ENCODE measurements at regions not wholly inside any gene's neighbourhood (a gene's known extent, or its start where the extent isn't known, plus 50 kb on each side); places are given as distances from the start of the nearest gene placed in this dataset.

- Histone ChIP-seq H3K27me3 (ENCODE audit: insufficient read depth, low read length) (no peaks in the 10 kb centered on the region), H3K36me3 (ENCODE audit: insufficient read depth, low read length) (no peaks in the 10 kb centered on the region), H3K4me1 (ENCODE audit: insufficient read depth, low read length) (peaks cover 8% of the 10 kb centered on the region), H3K4me3 (ENCODE audit: low read length) (no peak overlapping the region), H3K9me3 (ENCODE audit: low read length) (no peaks in the 10 kb centered on the region), H2AFZ (ENCODE audit: low read depth, low read length) (no peak overlapping the region)
These were observed 1424.5 kb upstream of the NUDT12 start for GRCh38 chr5:104987074-104987473.

- Histone ChIP-seq H3K36me3 (ENCODE audit: insufficient read depth, low read length) (no peaks in the 10 kb centered on the region), H3K4me3 (ENCODE audit: low read length) (no peak overlapping the region), H3K27me3 (ENCODE audit: insufficient read depth, low read length) (no peaks in the 10 kb centered on the region), H2AFZ (ENCODE audit: low read depth, low read length) (no peak overlapping the region), H3K4me1 (ENCODE audit: insufficient read depth, low read length) (peaks cover 7% of the 10 kb centered on the region), H3K9me3 (ENCODE audit: low read length) (no peaks in the 10 kb centered on the region)
These were observed 1414.9 kb upstream of the NUDT12 start for GRCh38 chr5:104977529-104977928.

- Histone ChIP-seq H3K4me3 (ENCODE audit: low read length) (no peak overlapping the region), H2AFZ (ENCODE audit: low read depth, low read length) (no peak overlapping the region), H3K4me1 (ENCODE audit: insufficient read depth, low read length) (no peaks in the 10 kb centered on the region), H3K36me3 (ENCODE audit: insufficient read depth, low read length) (no peaks in the 10 kb centered on the region), H3K27me3 (ENCODE audit: insufficient read depth, low read length) (no peaks in the 10 kb centered on the region), H3K9me3 (ENCODE audit: low read length) (no peaks in the 10 kb centered on the region)
These were observed 1405.3 kb upstream of the NUDT12 start for GRCh38 chr5:104967806-104968410.

GRCh38 chr5:104965006-104965405, 1402.4 kb upstream of the NUDT12 start:
- Histone ChIP-seq H3K36me3 (ENCODE audit: insufficient read depth, low read length) (no peaks in the 10 kb centered on the region), H3K27me3 (ENCODE audit: insufficient read depth, low read length) (no peaks in the 10 kb centered on the region), H3K4me3 (ENCODE audit: low read length) (no peak overlapping the region), H2AFZ (ENCODE audit: low read depth, low read length) (no peak overlapping the region), H3K9me3 (ENCODE audit: low read length) (no peaks in the 10 kb centered on the region), H3K4me1 (ENCODE audit: insufficient read depth, low read length) (no peaks in the 10 kb centered on the region)

GRCh38 chr5:104955479-104955878, 1392.9 kb upstream of the NUDT12 start:
- no peaks in the 10 kb centered on the region for H3K9me3 ChIP-seq (ENCODE audit: low read length)
- H3K4me3 ChIP-seq (ENCODE audit: low read length): no peak overlapping the region
- no peak overlapping the region for H2AFZ ChIP-seq (ENCODE audit: low read depth, low read length)
- no peaks in the 10 kb centered on the region for H3K4me1 ChIP-seq (ENCODE audit: insufficient read depth, low read length)
- H3K36me3 ChIP-seq (ENCODE audit: insufficient read depth, low read length): no peaks in the 10 kb centered on the region
- H3K27me3 ChIP-seq (ENCODE audit: insufficient read depth, low read length): no peaks in the 10 kb centered on the region

GRCh38 chr5:104952876-104953275, 1390.3 kb upstream of the NUDT12 start:
- H2AFZ ChIP-seq (ENCODE audit: low read depth, low read length): no peak overlapping the region

GRCh38 chr5:104951829-104952228, 1389.2 kb upstream of the NUDT12 start:
- no peaks in the 10 kb centered on the region for H3K36me3 ChIP-seq (ENCODE audit: insufficient read depth, low read length)
- H3K27me3 ChIP-seq (ENCODE audit: insufficient read depth, low read length): no peaks in the 10 kb centered on the region

More at GRCh38 chr5:104952876-104953275, 1390.3 kb upstream of the NUDT12 start:
- no peaks in the 10 kb centered on the region for H3K36me3 ChIP-seq (ENCODE audit: insufficient read depth, low read length)
- no peaks in the 10 kb centered on the region for H3K27me3 ChIP-seq (ENCODE audit: insufficient read depth, low read length)
- H3K4me3 ChIP-seq (ENCODE audit: low read length): no peak overlapping the region
- H3K9me3 ChIP-seq (ENCODE audit: low read length): no peaks in the 10 kb centered on the region
- no peaks in the 10 kb centered on the region for H3K4me1 ChIP-seq (ENCODE audit: insufficient read depth, low read length)

GRCh38 chr5:104947076-104947475, 1384.5 kb upstream of the NUDT12 start:
- Histone ChIP-seq H3K36me3 (ENCODE audit: insufficient read depth, low read length) (no peaks in the 10 kb centered on the region), H2AFZ (ENCODE audit: low read depth, low read length) (no peak overlapping the region), H3K4me3 (ENCODE audit: low read length) (no peak overlapping the region), H3K4me1 (ENCODE audit: insufficient read depth, low read length) (no peaks in the 10 kb centered on the region), H3K9me3 (ENCODE audit: low read length) (no peaks in the 10 kb centered on the region), H3K27me3 (ENCODE audit: insufficient read depth, low read length) (no peaks in the 10 kb centered on the region)

More at GRCh38 chr5:104951829-104952228, 1389.2 kb upstream of the NUDT12 start:
- H2AFZ ChIP-seq (ENCODE audit: low read depth, low read length): no peak overlapping the region
- H3K4me3 ChIP-seq (ENCODE audit: low read length): no peak overlapping the region
- H3K9me3 ChIP-seq (ENCODE audit: low read length): no peaks in the 10 kb centered on the region
- H3K4me1 ChIP-seq (ENCODE audit: insufficient read depth, low read length): no peaks in the 10 kb centered on the region

GRCh38 chr5:104942735-104943134, 1380.1 kb upstream of the NUDT12 start:
- Histone ChIP-seq H3K9me3 (ENCODE audit: low read length) (no peaks in the 10 kb centered on the region), H2AFZ (ENCODE audit: low read depth, low read length) (no peak overlapping the region), H3K27me3 (ENCODE audit: insufficient read depth, low read length) (no peaks in the 10 kb centered on the region), H3K36me3 (ENCODE audit: insufficient read depth, low read length) (no peaks in the 10 kb centered on the region), H3K4me1 (ENCODE audit: insufficient read depth, low read length) (no peaks in the 10 kb centered on the region), H3K4me3 (ENCODE audit: low read length) (no peak overlapping the region)

- H3K4me3 ChIP-seq (ENCODE audit: low read length): no peak overlapping the region
- H3K4me1 ChIP-seq (ENCODE audit: insufficient read depth, low read length): no peaks in the 10 kb centered on the region
- H3K9me3 ChIP-seq (ENCODE audit: low read length): no peaks in the 10 kb centered on the region
- H3K36me3 ChIP-seq (ENCODE audit: insufficient read depth, low read length): no peaks in the 10 kb centered on the region
- H3K27me3 ChIP-seq (ENCODE audit: insufficient read depth, low read length): no peaks in the 10 kb centered on the region
- no peak overlapping the region for H2AFZ ChIP-seq (ENCODE audit: low read depth, low read length)
These were observed 1378.5 kb upstream of the NUDT12 start for GRCh38 chr5:104941030-104941645.

GRCh38 chr5:104937598-104937997, 1375.0 kb upstream of the NUDT12 start:
- Histone ChIP-seq H3K4me1 (ENCODE audit: insufficient read depth, low read length) (no peaks in the 10 kb centered on the region), H3K4me3 (ENCODE audit: low read length) (no peak overlapping the region), H3K27me3 (ENCODE audit: insufficient read depth, low read length) (no peaks in the 10 kb centered on the region), H2AFZ (ENCODE audit: low read depth, low read length) (no peak overlapping the region), H3K36me3 (ENCODE audit: insufficient read depth, low read length) (no peaks in the 10 kb centered on the region), H3K9me3 (ENCODE audit: low read length) (no peaks in the 10 kb centered on the region)

GRCh38 chr5:104932431-104932830, 1369.8 kb upstream of the NUDT12 start:
- Histone ChIP-seq H3K27me3 (ENCODE audit: insufficient read depth, low read length) (no peaks in the 10 kb centered on the region), H3K4me1 (ENCODE audit: insufficient read depth, low read length) (no peaks in the 10 kb centered on the region), H3K4me3 (ENCODE audit: low read length) (no peak overlapping the region), H2AFZ (ENCODE audit: low read depth, low read length) (no peak overlapping the region), H3K36me3 (ENCODE audit: insufficient read depth, low read length) (no peaks in the 10 kb centered on the region), H3K9me3 (ENCODE audit: low read length) (peaks cover 2% of the 10 kb centered on the region)

- H3K4me1 ChIP-seq (ENCODE audit: insufficient read depth, low read length): no peaks in the 10 kb centered on the region
- peaks cover 2% of the 10 kb centered on the region for H3K9me3 ChIP-seq (ENCODE audit: low read length)
- H3K27me3 ChIP-seq (ENCODE audit: insufficient read depth, low read length): no peaks in the 10 kb centered on the region
- no peak overlapping the region for H2AFZ ChIP-seq (ENCODE audit: low read depth, low read length)
- H3K36me3 ChIP-seq (ENCODE audit: insufficient read depth, low read length): no peaks in the 10 kb centered on the region
- no peak overlapping the region for H3K4me3 ChIP-seq (ENCODE audit: low read length)
These were observed 1366.4 kb upstream of the NUDT12 start for GRCh38 chr5:104928906-104929520.

All from neuron (in vitro differentiated cells).